ENCODE measurements at regions not wholly inside any gene's neighbourhood (a gene's known extent, or its start where the extent isn't known, plus 50 kb on each side); places are given as distances from the start of the nearest gene placed in this dataset.

DNA sequence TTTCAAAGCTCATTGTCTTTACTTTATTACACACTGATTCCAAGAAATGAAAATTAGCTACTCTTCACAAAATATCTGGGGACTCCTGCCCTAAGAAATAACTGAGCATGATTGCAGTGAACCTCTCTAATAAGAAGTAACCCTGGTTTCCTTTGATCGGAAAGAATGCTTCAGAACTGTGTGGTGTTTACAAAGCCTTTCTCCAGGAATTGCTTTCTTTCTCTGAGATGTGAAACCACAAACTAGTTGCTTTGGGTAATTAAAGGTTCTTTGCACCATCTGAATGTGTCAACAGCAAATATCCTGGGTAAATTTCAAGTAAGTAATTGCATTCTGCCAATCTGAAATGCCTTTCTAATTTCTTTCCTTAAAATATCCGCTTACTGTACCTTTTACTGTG, 292.9 kb upstream of the SLIT2 start:
- POLR2A ChIA-PET, result no interaction called here
- no peaks in the 10 kb centered on the region for H3K4me1 ChIP-seq (ENCODE audit: insufficient read depth, low read length)
- H2AFZ ChIP-seq (ENCODE audit: low read length), result no peak overlapping the region
- no peak for ATAC-seq
- intact Hi-C loops (cut with micrococcal nuclease; ENCODE audit: unreplicated experiment) (no loop called here), in situ Hi-C loops (cut with HindIII; ENCODE audit: extremely low pct_ligation_motif_present, low pct_unique_long_range_greater_than_20kb) (no loop called here)
- no peaks in the 10 kb centered on the region for H3K79me2 ChIP-seq (ENCODE audit: insufficient read depth, low read length)
- no peaks in the 10 kb centered on the region for H3K36me3 ChIP-seq (replicated peaks in 1 of 2; ENCODE audit: control insufficient read depth in 1 of 2, insufficient read depth in 2 of 2, low read length in 2 of 2)
- peaks cover 86% of the 10 kb centered on the region for H3K9me3 ChIP-seq (ENCODE audit: low read length)
- no peak overlapping the region for H3K9ac ChIP-seq (ENCODE audit: insufficient read depth, low read depth, low read length)
- no peaks in the 10 kb centered on the region for H4K20me1 ChIP-seq (ENCODE audit: insufficient read depth, low read length)
- H3K4me3 ChIP-seq (replicated peaks in 1 of 3; ENCODE audit: insufficient read depth in 1 of 3, low read depth in 2 of 3, low read length in 3 of 3), result no peak overlapping the region
- no peak for FAIRE-seq
- no peak overlapping the region for H3K4me2 ChIP-seq (ENCODE audit: low read depth, low read length)
- no peaks in the 10 kb centered on the region for H3K27me3 ChIP-seq (ENCODE audit: control insufficient read depth in 1 of 2, insufficient read depth in 2 of 2, low read length in 2 of 2)
- DNase-seq (ENCODE audit: low spot score), result no peak
- TF ChIP-seq ZNF317 (CRISPR knock-in tag; IDR thresholded peaks at IDR 0.05) (no peak), ZNF510 (CRISPR knock-in tag; IDR thresholded peaks at IDR 0.05; ENCODE audit: low read depth) (no peak), SUZ12 (IDR thresholded peaks at IDR 0.05; ENCODE audit: low read depth, low read length) (no peak), ZNF3 (CRISPR knock-in tag; IDR thresholded peaks at IDR 0.05) (no peak), RBM22 (optimal IDR thresholded peaks at IDR 0.05; ENCODE audit: low read length) (no peak), ZNF616 (CRISPR knock-in tag; IDR thresholded peaks at IDR 0.05; ENCODE audit: low read depth) (no peak), EED (CRISPR knock-in tag; IDR thresholded peaks at IDR 0.05) (no peak), SALL1 (CRISPR knock-in tag; IDR thresholded peaks at IDR 0.05) (no peak), TEAD2 (CRISPR knock-in tag; IDR thresholded peaks at IDR 0.05) (no peak), ZNF558 (CRISPR knock-in tag; IDR thresholded peaks at IDR 0.05; ENCODE audit: borderline replicate concordance) (no peak), DNMT1 (CRISPR knock-in tag; IDR thresholded peaks at IDR 0.05) (no peak), ONECUT2 (CRISPR knock-in tag; IDR thresholded peaks at IDR 0.05) (no peak), GTF2F1 (IDR thresholded peaks at IDR 0.05; ENCODE audit: low read length) (no peak)
- TF ChIP-seq, protein P1, sequence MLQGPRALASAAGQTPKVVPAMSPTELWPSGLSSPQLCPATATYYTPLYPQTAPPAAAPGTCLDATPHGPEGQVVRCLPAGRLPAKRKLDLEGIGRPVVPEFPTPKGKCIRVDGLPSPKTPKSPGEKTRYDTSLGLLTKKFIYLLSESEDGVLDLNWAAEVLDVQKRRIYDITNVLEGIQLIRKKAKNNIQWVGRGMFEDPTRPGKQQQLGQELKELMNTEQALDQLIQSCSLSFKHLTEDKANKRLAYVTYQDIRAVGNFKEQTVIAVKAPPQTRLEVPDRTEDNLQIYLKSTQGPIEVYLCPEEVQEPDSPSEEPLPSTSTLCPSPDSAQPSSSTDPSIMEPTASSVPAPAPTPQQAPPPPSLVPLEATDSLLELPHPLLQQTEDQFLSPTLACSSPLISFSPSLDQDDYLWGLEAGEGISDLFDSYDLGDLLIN (CRISPR knock-in tag; IDR thresholded peaks at IDR 0.05; ENCODE audit: borderline replicate concordance), result no peak
- TF ChIP-seq, protein P2, sequence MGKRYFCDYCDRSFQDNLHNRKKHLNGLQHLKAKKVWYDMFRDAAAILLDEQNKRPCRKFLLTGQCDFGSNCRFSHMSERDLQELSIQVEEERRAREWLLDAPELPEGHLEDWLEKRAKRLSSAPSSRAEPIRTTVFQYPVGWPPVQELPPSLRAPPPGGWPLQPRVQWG (CRISPR knock-in tag; IDR thresholded peaks at IDR 0.05; ENCODE audit: borderline replicate concordance, low read depth), result no peak
- BruUV-seq (replicated peaks), result no TSS peak
- H3K27ac ChIP-seq (ENCODE audit: extremely low read length, insufficient read depth, low read length), result no peak overlapping the region
- CTCF ChIA-PET (ENCODE audit: low intra/inter-chr PET ratio, low total read pairs), result no interaction called here
- 5% methylated on average over 2 of the region's 2 CpGs for WGBS (ENCODE audit: low lambda C conversion rate)

Measured in HepG2 (cell line).